ENCODE measurements at regions not wholly inside any gene's neighbourhood (a gene's known extent, or its start where the extent isn't known, plus 50 kb on each side); places are given as distances from the start of the nearest gene placed in this dataset.
"Not testable (repeated sequence)": the region's sequence is repeated elsewhere in the genome, so short reads cannot be mapped to it uniquely, and the experiment has no call there.

GRCh38 chr2:111262627-111263379, 142.1 kb downstream of the BCL2L11 start:
- H3K27ac Mint-ChIP-seq; H3K27me3 Mint-ChIP-seq; POLR2A ChIA-PET; H3K9me3 Mint-ChIP-seq; H3K4me3 Mint-ChIP-seq; CTCF ChIA-PET; H3K4me1 Mint-ChIP-seq; DNase-seq; H3K36me3 Mint-ChIP-seq (ENCODE audit: low read depth): not testable (repeated sequence)

GRCh38 chr2:111263380-111264017, 142.8 kb downstream of the BCL2L11 start:
- H3K4me1 Mint-ChIP-seq; H3K27me3 Mint-ChIP-seq; DNase-seq; H3K27ac Mint-ChIP-seq; CTCF ChIA-PET; H3K9me3 Mint-ChIP-seq; H3K36me3 Mint-ChIP-seq (ENCODE audit: low read depth); H3K4me3 Mint-ChIP-seq; POLR2A ChIA-PET: not testable (repeated sequence)

- H3K27me3 Mint-ChIP-seq; CTCF ChIA-PET; POLR2A ChIA-PET; H3K4me1 Mint-ChIP-seq; DNase-seq; H3K36me3 Mint-ChIP-seq (ENCODE audit: low read depth); H3K9me3 Mint-ChIP-seq; H3K4me3 Mint-ChIP-seq; H3K27ac Mint-ChIP-seq: not testable (repeated sequence)
Observed at GRCh38 chr2:111264956-111265355, 144.2 kb downstream of the BCL2L11 start.

GRCh38 chr2:111266556-111266955, 145.8 kb downstream of the BCL2L11 start:
- POLR2A ChIA-PET, CTCF ChIA-PET, H3K27ac Mint-ChIP-seq: not testable (repeated sequence)

GRCh38 chr2:111267038-111267437, 146.3 kb downstream of the BCL2L11 start:
- H3K4me3 Mint-ChIP-seq; H3K36me3 Mint-ChIP-seq (ENCODE audit: low read depth); DNase-seq; H3K9me3 Mint-ChIP-seq; H3K4me1 Mint-ChIP-seq; CTCF ChIA-PET; H3K27ac Mint-ChIP-seq; POLR2A ChIA-PET; H3K27me3 Mint-ChIP-seq: not testable (repeated sequence)

More at GRCh38 chr2:111266556-111266955, 145.8 kb downstream of the BCL2L11 start:
- not testable (repeated sequence) for H3K9me3 Mint-ChIP-seq; H3K4me3 Mint-ChIP-seq; H3K4me1 Mint-ChIP-seq; DNase-seq; H3K27me3 Mint-ChIP-seq; H3K36me3 Mint-ChIP-seq (ENCODE audit: low read depth)

- H3K27ac Mint-ChIP-seq; H3K27me3 Mint-ChIP-seq; DNase-seq; CTCF ChIA-PET; POLR2A ChIA-PET; H3K4me1 Mint-ChIP-seq; H3K4me3 Mint-ChIP-seq; H3K9me3 Mint-ChIP-seq; H3K36me3 Mint-ChIP-seq (ENCODE audit: low read depth): not testable (repeated sequence)
Observed at GRCh38 chr2:111269761-111270323, 149.1 kb downstream of the BCL2L11 start.

- H3K4me3 Mint-ChIP-seq; H3K27ac Mint-ChIP-seq; H3K27me3 Mint-ChIP-seq; H3K4me1 Mint-ChIP-seq; DNase-seq; H3K9me3 Mint-ChIP-seq; H3K36me3 Mint-ChIP-seq (ENCODE audit: low read depth); POLR2A ChIA-PET; CTCF ChIA-PET: not testable (repeated sequence)
Observed at GRCh38 chr2:111270569-111270968, 149.9 kb downstream of the BCL2L11 start.

GRCh38 chr2:111271647-111272304, 151.1 kb downstream of the BCL2L11 start:
- H3K27ac Mint-ChIP-seq; H3K9me3 Mint-ChIP-seq; CTCF ChIA-PET; DNase-seq; H3K36me3 Mint-ChIP-seq (ENCODE audit: low read depth); POLR2A ChIA-PET; H3K4me3 Mint-ChIP-seq; H3K27me3 Mint-ChIP-seq; H3K4me1 Mint-ChIP-seq: not testable (repeated sequence)

- DNase-seq; H3K27ac Mint-ChIP-seq; H3K4me3 Mint-ChIP-seq; POLR2A ChIA-PET; H3K4me1 Mint-ChIP-seq; H3K9me3 Mint-ChIP-seq; CTCF ChIA-PET; H3K36me3 Mint-ChIP-seq (ENCODE audit: low read depth); H3K27me3 Mint-ChIP-seq: not testable (repeated sequence)
Observed at GRCh38 chr2:111273007-111273406, 152.3 kb downstream of the BCL2L11 start.

GRCh38 chr2:111275047-111275853, 154.5 kb downstream of the BCL2L11 start:
- H3K4me3 Mint-ChIP-seq; POLR2A ChIA-PET; DNase-seq; H3K36me3 Mint-ChIP-seq (ENCODE audit: low read depth); H3K9me3 Mint-ChIP-seq; CTCF ChIA-PET; H3K4me1 Mint-ChIP-seq; H3K27me3 Mint-ChIP-seq; H3K27ac Mint-ChIP-seq: not testable (repeated sequence)

- H3K4me1 Mint-ChIP-seq; H3K27me3 Mint-ChIP-seq; H3K36me3 Mint-ChIP-seq (ENCODE audit: low read depth); DNase-seq; CTCF ChIA-PET; POLR2A ChIA-PET; H3K27ac Mint-ChIP-seq; H3K9me3 Mint-ChIP-seq; H3K4me3 Mint-ChIP-seq: not testable (repeated sequence)
Observed at GRCh38 chr2:111275854-111276171, 155.1 kb downstream of the BCL2L11 start.

- H3K36me3 Mint-ChIP-seq (ENCODE audit: low read depth); H3K9me3 Mint-ChIP-seq; H3K27ac Mint-ChIP-seq; H3K4me1 Mint-ChIP-seq; POLR2A ChIA-PET; CTCF ChIA-PET; DNase-seq; H3K27me3 Mint-ChIP-seq; H3K4me3 Mint-ChIP-seq: not testable (repeated sequence)
Observed at GRCh38 chr2:111278133-111278532, 157.4 kb downstream of the BCL2L11 start.

- CTCF ChIA-PET; H3K4me3 Mint-ChIP-seq; H3K4me1 Mint-ChIP-seq; DNase-seq; H3K9me3 Mint-ChIP-seq; POLR2A ChIA-PET; H3K27ac Mint-ChIP-seq; H3K27me3 Mint-ChIP-seq; H3K36me3 Mint-ChIP-seq (ENCODE audit: low read depth): not testable (repeated sequence)
Observed at GRCh38 chr2:111280709-111281286, 160.1 kb downstream of the BCL2L11 start.

Data from activated CD4-positive, alpha-beta memory T cell treated with anti-CD3 and anti-CD28 coated beads, Interleukin-2, amount 10 ng/mL, durations not matched to agents 7 days and 5 days (primary cell).